ENCODE measurements at regions not wholly inside any gene's neighbourhood (a gene's known extent, or its start where the extent isn't known, plus 50 kb on each side); places are given as distances from the start of the nearest gene placed in this dataset.

GRCh38 chr2:35293261-35293660 is 1062.3 kb upstream of the CRIM1 start:
- DNase-seq: no peak

GRCh38 chr2:35292199-35292598 is 1063.4 kb upstream of the CRIM1 start:
- H3K4me1 Mint-ChIP-seq: peaks cover 11% of the 10 kb centered on the region
- no peak for TF ChIP-seq CTCF (IDR thresholded peaks at IDR 0.05)
- H3K27me3 Mint-ChIP-seq (ENCODE audit: low read depth, poor library complexity): no peaks in the 10 kb centered on the region
- H3K4me3 Mint-ChIP-seq: no peak overlapping the region
- DNase-seq: no peak
- H3K9me3 Mint-ChIP-seq: no peaks in the 10 kb centered on the region
- H3K36me3 Mint-ChIP-seq (ENCODE audit: low read depth): no peaks in the 10 kb centered on the region
- H3K27ac Mint-ChIP-seq: no peak overlapping the region

More at GRCh38 chr2:35293261-35293660, 1062.3 kb upstream of the CRIM1 start:
- Mint-ChIP-seq H3K27ac (peak overlapping the region; percentile 91), H3K9me3 (no peaks in the 10 kb centered on the region), H3K27me3 (ENCODE audit: low read depth, poor library complexity) (no peaks in the 10 kb centered on the region), H3K36me3 (ENCODE audit: low read depth) (no peaks in the 10 kb centered on the region), H3K4me3 (no peak overlapping the region), H3K4me1 (peaks cover 11% of the 10 kb centered on the region)
- TF ChIP-seq CTCF (IDR thresholded peaks at IDR 0.05): no peak

- H3K27ac Mint-ChIP-seq: no peak overlapping the region
- no peaks in the 10 kb centered on the region for H3K27me3 Mint-ChIP-seq (ENCODE audit: low read depth, poor library complexity)
- H3K4me1 Mint-ChIP-seq: no peaks in the 10 kb centered on the region
- no peaks in the 10 kb centered on the region for H3K36me3 Mint-ChIP-seq (ENCODE audit: low read depth)
- H3K9me3 Mint-ChIP-seq: no peaks in the 10 kb centered on the region
- no peak for TF ChIP-seq CTCF (IDR thresholded peaks at IDR 0.05)
- no peak for DNase-seq
- no peak overlapping the region for H3K4me3 Mint-ChIP-seq
Observed at GRCh38 chr2:35281702-35282101, 1073.9 kb upstream of the CRIM1 start.

GRCh38 chr2:35255826-35256225 is 1099.8 kb upstream of the CRIM1 start:
- no peak for TF ChIP-seq CTCF (IDR thresholded peaks at IDR 0.05)
- Mint-ChIP-seq H3K36me3 (ENCODE audit: low read depth) (no peaks in the 10 kb centered on the region), H3K27me3 (ENCODE audit: low read depth, poor library complexity) (peaks cover 3% of the 10 kb centered on the region), H3K9me3 (no peaks in the 10 kb centered on the region), H3K4me1 (no peaks in the 10 kb centered on the region), H3K4me3 (no peak overlapping the region), H3K27ac (no peak overlapping the region)
- DNase-seq: no peak

GRCh38 chr2:35251156-35251555 is 1104.4 kb upstream of the CRIM1 start:
- H3K27ac Mint-ChIP-seq: no peak overlapping the region
- no peaks in the 10 kb centered on the region for H3K36me3 Mint-ChIP-seq (ENCODE audit: low read depth)
- peaks cover 6% of the 10 kb centered on the region for H3K27me3 Mint-ChIP-seq (ENCODE audit: low read depth, poor library complexity)
- no peak for DNase-seq
- H3K4me1 Mint-ChIP-seq: no peaks in the 10 kb centered on the region
- H3K4me3 Mint-ChIP-seq: no peak overlapping the region
- TF ChIP-seq CTCF (IDR thresholded peaks at IDR 0.05): no peak
- H3K9me3 Mint-ChIP-seq: peaks cover 6% of the 10 kb centered on the region

GRCh38 chr2:35246702-35247101 is 1108.9 kb upstream of the CRIM1 start:
- no peaks in the 10 kb centered on the region for H3K36me3 Mint-ChIP-seq (ENCODE audit: low read depth)

More at GRCh38 chr2:35246702-35247101, 1108.9 kb upstream of the CRIM1 start:
- Mint-ChIP-seq H3K4me1 (no peaks in the 10 kb centered on the region), H3K4me3 (no peak overlapping the region), H3K27me3 (ENCODE audit: low read depth, poor library complexity) (peaks cover 3% of the 10 kb centered on the region), H3K27ac (no peak overlapping the region), H3K9me3 (peaks cover 6% of the 10 kb centered on the region)
- DNase-seq: no peak
- no peak for TF ChIP-seq CTCF (IDR thresholded peaks at IDR 0.05)

Measured in nephron progenitor cell (in vitro differentiated cells).